GM21423 (cell line): ENCODE measurements at regions not wholly inside any gene's neighbourhood (a gene's known extent, or its start where the extent isn't known, plus 50 kb on each side); places are given as distances from the start of the nearest gene placed in this dataset.

Experiments
- ATAC-seq: cut with Tn5 transposase; IDR thresholded peaks from one replicate; pipeline ENCODE4 v1.9.1; 2021; ENCODE audit warnings: mild to moderate bottlenecking, moderate library complexity; ENCODE audit not compliant: unreplicated experiment

DNA sequence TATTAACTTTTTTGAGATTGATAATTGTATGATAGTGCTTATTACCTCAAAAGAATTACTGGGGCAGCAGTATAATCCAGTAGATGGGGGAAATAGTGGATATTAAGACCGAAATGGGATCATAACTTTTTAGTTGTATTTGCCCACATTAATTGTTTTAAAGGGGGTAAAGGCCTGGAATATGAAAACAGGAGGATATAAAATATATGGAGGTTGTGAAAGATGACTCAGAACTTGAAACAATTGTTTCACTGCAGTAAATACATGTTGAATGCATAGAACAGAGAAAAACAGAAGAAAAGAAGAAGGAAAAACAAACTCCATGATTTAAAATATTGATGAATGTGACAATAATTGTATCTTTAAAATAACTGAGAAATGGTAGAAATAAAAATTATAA, 94.1 kb upstream of the VPREB1 start:
- ATAC-seq: no peak

DNA sequence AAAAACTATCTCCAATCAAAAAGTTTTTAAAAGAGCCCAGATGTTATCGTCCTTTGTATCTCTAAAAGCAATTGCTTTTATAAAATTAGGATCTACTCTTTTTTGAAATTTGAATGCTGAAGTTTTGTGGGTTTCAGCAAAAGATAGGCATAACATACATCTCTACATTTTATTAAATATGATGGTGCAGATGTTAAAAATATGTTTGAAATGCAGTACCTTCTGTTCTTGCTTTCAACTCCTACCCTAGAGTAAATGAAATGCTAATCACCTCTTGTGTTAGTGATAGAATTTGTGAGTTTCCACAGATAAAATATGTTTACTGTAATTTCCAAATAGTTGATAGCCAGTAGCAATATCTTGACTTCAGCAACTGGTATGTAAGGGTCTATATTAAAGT, 95.7 kb upstream of the VPREB1 start:
- ATAC-seq: no peak

DNA sequence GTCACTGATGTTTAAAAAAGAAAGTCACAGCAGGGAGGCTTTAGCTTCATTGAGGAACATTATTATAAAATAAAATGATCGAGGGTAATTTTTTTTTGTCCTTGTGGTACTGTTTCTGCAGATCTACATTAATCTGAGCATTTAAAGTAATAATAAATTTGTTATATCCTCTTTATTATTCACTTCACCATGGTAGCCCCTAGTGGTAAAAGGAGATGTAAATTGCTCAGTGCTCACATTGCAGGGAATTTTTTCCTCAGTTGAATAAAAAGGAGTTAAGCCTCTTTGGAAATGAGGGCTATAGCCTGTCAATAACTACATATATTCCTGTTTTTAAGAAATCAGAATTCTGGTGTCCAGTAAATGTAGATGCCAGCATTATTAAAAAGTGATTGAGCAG, 99.7 kb upstream of the VPREB1 start:
- no peak for ATAC-seq

DNA sequence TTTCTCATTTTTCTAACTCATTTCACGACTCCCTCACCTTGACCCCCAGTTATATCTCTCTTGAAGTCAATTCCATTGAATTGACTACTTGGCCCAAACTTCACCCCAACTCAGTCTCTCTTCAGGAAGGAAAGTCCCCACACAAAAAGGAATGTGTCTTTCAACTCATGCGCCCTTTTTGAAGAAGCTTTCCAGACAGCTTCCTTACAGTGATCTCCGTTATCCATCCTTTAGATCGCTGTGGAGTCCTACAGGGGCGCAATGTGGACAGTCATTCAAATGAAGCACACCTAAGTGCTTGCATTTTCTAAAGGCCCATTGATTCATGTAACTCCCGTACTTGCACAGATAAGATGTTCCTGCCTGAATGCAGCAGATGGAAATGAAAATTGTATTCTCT, 101.1 kb upstream of the VPREB1 start:
- no peak for ATAC-seq

DNA sequence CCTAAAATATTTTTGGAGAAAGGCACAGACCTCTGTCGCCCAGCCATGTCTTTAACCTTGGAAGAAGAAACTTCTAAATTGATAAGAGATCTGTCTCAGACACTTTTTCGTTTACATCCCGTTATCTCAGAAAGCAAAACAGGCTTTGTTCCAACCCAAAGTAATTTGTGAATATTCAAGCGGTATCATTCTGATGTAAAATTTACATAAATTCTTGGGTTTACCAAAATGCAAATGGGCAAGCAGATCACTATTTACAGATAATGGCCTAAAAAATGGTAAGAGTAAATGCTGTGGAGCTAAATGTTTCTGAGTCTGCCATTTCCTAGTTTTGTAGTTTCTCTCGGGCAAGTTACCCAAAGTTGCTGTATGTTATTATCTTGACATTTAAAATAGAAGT, 101.9 kb upstream of the VPREB1 start:
- no peak for ATAC-seq

DNA sequence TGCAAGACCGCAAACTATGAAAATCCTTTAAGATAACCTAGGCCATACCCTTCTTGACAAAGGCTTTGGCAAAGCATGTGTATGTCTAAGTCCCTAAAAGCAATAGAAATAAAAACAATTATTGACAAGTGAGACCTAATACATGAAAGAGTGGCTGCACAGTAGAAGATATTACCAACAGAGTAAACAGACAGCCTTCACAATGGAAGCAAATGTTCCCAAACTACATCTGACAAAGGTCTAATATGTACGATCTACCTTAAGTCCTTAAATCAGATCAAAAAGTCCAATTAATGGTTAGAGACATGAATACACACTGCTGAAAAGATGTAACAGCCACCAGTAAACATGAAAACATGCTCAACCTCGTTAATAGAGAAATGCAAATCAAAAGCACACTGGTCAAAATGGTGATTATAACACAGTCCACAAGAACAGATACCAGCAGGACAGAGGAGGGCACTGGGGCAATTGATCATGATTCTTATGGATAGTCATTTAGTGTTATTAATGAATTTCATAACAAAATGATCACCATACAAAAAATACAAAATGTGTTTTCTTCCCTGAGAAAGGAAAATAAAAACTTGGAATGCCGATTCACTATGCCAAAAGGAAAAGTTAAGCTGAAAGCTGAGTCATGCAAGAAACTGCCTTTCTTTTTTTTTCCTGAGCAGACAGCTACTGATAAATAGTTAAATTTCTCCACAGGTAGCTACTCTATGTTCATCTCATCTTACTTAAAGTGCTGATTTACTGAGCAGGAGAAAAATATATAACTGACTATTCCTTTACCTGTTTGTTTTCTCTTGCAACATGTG, 102.6 kb upstream of the VPREB1 start:
- ATAC-seq: no peak

DNA sequence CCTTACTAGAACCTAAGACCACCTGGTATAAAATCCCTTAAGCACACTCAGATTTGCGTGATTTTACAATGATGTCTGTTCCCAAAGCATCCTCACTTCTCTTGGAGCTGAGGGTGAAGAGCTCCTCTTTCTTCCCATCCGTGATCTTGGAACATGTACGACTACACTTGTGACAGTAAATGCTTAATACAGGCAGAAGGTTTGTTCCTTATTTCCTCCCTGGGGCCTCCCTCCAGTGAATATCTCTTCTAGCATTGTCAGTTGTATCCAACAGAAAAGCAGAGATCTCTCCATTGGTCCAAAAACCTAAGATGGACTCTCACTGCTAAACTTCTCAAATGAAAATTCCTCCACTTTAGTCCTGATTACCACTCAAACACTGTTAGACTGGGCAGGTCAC, 103.6 kb upstream of the VPREB1 start:
- no peak for ATAC-seq

DNA sequence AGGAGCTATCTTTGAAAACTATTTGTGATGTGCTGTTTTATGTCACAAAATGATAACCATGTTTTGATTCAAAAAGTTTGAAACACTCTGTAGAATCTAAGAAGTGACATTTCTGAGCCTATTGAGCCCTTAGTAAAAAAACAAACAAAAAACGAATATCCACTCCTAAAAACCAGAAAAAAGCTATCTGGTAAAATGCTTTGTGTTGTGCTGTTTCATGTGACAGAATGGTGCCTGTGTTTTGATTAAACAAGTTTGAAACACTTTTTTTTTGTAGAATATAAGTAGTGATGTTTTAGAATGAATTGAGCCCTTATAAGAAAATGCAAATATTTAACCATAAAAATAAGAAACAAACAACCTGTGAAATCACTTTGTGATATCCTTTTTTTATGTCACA, 105.2 kb upstream of the VPREB1 start:
- no peak for ATAC-seq

DNA sequence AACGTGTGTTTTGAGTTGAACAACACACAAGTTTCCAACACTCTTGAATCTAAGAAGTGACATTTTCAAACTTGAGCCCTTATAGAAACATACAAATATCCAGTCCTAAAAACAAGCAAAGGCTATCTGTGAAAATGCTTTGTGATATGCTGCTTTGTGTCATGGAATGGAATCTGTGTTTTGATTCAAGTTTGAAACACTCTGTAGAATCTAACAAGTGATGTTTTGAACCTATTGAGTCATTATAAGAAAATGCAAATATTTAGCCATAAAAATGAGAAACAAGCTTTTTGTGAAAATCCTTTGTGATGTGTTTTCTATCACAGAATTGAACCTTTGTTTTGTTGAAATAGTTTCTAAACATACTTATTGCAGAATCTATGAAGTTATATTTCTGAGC, 105.7 kb upstream of the VPREB1 start:
- ATAC-seq: no peak

DNA sequence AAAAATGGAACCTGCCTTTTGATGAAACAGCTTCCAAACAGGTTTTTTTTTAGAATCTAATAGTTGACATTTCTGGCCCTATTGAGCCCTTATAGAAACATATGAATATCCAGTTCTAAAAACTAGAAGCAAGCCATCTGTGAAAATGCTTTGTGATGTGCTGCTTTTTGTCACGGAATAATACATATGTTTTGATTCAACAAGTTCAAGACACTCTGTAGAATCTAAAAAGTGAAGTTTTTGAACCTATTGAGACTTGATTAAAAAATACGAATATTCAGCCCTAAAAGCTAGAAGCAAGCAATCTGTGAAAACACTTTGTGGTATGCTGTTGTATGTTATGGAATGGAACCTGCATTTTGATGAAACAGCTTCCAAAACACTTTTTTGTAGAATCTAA, 106.7 kb upstream of the VPREB1 start:
- no peak for ATAC-seq

DNA sequence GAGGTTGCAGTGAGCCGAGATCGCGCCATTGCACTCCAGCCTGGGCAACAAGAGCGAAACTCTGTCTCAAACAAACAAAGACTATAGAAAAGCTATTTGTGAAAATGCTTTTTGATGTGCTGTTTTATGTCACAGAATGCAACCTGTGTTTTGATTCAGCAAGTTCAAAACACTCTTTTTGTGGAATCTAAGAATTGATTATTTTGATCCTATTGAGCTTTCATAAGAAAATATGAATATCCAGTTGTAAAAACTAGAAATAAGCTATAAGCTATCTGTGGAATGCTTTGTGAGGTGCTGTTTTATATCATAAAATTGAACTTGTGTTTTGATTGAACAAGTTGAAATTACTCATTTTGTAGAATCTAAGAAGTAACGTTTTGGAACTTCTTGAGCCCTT, 110.7 kb upstream of the VPREB1 start:
- no peak for ATAC-seq

DNA sequence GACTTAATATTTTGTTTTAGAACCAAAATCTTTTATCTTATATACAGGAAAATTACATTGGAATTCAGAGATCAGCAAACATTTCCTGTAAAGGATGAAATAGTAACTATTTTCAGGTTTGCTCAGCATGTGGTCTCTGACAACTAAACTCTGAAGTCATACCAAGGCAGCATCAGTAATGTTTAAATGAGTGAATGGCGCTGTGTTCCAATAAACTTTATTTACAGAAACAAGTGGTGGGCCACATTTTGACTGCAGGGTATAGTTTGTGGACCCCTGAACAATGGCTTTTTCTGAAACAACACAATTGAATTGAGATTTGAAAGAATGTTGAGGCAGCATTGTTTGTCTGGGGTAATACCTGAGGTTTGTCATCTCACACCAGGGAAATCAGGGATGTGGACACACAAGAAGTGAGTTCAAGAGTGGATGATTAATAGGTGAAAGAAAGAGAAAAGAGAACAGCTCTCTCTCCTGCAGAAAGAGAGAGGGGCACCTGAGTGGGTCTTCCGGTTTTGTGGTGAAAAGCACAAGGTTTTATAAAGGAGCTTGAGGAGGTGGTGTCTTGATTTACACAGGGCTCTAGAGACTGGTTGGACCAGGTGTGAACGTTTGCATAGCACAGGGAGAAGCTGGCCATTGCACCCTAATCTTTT, 113.5 kb upstream of the VPREB1 start:
- no peak for ATAC-seq

DNA sequence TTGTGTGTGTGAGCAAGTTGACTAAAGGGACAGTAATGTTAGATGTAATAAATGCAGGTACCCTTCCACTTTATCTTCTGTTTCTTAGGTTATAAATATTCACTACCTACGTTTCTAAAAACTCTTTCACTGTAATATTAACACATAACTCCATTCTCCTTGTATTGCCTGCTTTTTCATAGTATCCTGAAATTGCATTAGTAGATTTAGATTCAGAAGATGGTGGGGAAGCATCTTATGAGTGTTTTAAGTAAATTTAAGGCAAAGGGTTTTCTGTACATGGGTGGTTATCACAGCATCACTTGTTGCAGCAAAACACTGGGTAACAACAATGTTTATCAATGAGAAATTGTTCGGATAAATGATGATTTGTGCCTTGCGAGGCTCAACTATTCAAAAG, 115.2 kb upstream of the VPREB1 start:
- no peak for ATAC-seq

DNA sequence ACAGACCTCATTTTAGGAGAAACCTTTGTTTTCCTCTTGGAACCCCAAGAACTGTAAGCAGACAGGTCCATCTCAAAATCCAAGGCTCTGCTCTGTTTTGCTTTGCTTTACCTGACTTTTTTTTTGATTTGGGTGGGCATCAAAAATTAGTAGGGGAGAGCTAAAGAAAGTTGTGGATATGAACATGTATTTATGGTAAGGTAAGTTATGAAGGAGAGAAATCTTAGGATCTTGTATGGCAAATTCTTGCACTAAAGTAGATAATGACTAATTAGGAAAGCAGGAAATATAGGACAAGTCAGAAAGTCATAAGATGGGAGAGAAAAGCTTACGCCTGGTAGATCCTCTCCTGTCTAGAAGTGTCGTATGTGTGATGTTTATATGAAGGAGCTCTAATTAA, 116.1 kb upstream of the VPREB1 start:
- ATAC-seq: no peak

DNA sequence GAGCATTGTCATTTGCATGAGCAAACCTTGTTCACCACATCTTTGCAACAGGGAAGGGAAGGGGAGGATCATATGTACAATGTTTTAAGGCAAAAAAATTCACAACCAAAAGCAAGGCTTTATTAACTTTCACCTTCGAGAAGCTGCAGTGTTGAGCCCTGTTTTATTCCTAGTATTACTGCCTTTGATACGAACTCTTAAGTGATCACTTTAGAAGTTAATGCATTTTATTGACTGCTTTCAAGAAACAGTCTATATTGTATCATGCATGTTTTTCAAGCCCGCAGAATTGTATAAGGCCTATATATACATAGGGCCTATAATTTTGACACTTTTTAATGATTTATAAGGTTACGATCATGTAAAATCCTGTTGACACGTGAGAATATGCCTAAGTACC, 117.5 kb upstream of the VPREB1 start:
- ATAC-seq: no peak

DNA sequence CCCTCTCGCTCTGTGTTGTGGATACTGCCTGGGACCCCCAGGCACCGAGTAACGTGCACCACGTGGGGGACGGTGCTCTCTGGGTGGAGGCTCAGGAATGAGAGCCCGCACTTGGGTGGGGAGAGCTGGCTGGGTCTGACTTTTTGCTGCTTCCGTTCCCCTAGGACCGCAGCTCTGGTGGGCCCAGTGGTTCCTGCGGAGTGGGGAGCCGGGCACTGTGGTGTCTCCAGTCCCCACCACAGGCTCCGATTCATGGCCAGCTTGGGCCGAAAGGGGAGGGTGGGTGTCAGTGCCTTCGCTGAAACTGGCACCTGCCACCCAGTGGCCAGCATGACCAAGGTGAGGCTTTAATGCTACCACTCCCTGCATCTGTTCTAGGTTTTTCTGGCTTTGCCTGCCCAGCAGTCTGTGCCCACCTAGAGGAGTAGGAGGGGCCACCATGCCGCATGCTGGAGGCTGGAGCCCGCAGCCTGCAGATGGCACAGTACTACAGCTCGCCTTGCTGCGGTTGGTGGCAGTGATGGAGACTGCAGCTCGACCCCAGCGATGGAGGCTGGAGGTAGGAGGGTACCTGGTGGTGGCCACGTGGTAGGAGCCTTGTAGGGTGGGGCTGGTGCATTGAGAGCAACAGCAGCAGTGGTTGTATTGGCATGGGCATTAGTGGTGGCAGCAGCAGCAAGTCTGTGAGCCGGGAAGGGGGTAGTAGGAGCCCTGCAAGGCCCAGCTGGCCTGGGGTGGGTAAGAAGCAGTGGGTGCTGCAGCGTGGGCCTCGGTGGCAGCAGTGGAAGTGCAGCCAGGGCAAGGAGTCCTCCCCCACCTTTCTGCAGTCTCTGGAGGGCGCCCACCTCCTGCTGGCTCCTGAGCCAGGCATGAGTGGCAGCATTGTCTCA, 118.8 kb upstream of the VPREB1 start:
- no peak for ATAC-seq

DNA sequence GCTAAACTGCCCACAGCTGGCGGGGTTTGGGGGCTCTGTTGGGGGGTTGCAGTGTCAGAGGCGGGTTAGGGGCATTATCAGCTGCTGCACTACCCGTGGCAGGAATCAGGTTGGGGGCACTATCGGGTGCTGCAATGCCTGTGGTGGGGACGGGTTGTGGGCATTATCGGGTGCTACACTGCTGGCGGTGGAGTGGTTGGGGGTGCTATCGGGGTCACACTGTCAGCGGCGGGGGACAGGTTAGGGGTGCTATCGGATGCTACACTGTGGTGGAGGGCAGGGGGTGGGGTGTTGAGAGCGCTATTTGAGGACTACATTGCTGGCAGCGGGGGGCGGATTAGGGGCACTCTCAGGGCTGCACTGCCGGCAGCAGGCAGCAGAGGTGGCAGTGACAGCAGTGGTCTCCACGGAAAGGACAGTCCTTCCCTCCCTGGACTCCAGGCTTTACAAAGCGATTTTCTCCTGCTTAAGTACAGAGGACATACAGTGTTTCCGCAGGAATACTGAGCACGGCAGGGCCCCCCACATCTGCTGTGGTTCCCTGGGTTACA, 119.5 kb upstream of the VPREB1 start:
- ATAC-seq: no peak

DNA sequence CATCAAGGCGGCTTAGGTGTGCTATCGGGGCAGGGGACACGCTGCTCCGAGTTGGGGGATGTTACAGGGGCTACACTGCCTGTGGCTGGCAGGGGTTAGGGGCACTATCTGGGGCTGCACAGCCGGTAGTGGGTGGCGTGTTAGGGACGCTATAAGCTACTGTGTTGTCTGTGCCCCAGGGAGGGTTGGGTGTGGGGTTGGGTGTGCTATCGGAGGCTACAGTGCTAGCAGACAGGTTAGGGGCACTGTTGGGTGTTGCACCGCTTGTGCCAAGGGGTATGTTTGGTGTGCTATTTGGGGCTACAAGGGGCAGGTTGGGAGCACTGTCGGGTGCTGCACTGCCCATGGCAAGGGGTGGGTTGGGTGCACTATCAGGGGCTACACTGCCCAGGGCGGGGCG, 120.2 kb upstream of the VPREB1 start:
- ATAC-seq: no peak

DNA sequence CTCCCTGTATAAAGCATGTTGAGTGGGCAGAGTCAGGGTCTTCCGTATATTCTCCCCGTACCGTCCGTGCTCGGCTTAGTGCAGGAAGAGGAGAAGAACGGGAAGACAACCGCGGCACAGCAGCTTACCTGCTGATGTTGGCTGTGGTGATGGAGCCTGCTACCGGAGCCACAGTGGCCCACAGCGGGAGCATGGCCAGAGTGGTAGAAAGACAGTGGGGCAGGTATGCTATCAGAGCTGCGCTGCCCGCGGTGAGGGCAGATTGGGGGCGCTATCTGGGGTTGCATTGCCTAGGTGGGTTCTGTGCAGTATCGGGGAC, 120.7 kb upstream of the VPREB1 start:
- ATAC-seq: no peak

DNA sequence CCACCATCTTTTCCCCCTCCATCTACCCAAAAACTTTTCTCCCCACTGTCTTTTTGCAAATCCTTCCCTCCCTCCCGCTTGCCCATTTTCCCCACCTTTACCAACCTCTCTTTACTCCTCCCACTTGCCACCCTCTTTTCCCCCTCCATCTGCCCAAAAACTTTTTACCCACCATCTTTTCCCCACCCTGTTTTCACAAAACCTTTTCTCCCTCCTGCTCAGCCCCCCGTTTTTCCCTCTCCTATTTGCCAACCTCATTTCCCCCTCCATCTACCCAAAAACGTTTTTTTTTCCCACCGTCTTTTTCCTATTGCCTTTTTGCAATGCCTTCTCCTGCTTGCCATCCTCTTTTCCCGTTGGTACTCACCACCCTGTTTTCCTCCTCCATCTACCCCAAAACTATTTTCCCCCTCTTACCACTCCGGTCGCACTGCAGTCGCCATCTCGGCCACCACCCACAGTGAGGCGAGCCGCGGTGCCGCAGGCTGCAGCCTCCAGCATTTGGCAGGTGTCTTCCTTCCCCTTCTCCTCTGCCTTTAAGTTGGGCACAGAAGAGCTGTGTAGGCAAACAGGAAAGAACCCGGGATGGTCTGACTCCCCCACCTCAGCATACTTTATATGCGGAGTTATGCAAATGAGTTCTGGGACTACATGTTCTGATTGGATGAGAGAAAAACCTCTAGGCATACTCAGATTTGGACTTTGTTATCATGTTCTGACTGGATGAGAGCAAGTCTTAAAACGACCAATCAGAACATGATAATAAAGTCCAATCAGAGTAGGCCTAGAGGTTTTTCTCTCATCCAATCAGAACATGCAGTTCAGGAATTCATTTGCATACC, 121.2 kb upstream of the VPREB1 start:
- no peak for ATAC-seq
